ENCODE measurements at regions not wholly inside any gene's neighbourhood (a gene's known extent, or its start where the extent isn't known, plus 50 kb on each side); places are given as distances from the start of the nearest gene placed in this dataset.
"Not testable (repeated sequence)": the region's sequence is repeated elsewhere in the genome, so short reads cannot be mapped to it uniquely, and the experiment has no call there.

DNA sequence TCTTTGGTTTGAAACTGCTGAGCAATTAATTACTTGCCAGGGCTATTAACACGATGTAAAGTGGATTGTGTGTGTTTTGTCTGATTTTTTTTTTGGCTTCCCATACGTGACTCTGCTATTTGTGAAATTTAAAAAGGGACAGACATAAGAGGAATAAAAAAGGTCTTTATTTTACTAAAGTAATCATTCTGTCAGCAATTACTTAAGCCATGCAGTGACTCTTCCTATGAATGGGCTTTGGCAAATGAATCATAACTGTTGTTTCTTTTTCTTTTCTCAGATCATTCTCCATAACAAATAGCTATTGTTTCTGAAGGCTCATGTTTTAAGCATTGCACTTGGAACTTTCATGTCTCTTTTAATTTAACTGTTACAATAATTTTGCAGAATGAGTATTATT is 461.3 kb upstream of the RORB start:
- peaks cover 5% of the 10 kb centered on the region for H3K9me3 Mint-ChIP-seq (ENCODE audit: insufficient read depth)
- ATAC-seq (no peak), DNase-seq (no peak)
- H3K27me3 Mint-ChIP-seq (ENCODE audit: low read depth), result no peaks in the 10 kb centered on the region
- peaks cover 3% of the 10 kb centered on the region for H3K36me3 Mint-ChIP-seq (ENCODE audit: low read depth)
- H3K4me1 Mint-ChIP-seq (ENCODE audit: low read depth), result peaks cover 10% of the 10 kb centered on the region
- POLR2A ChIA-PET, result no interaction called here
- CTCF ChIA-PET, result no interaction called here
- H3K27ac Mint-ChIP-seq, result no peak overlapping the region
- H3K4me3 Mint-ChIP-seq, result no peak overlapping the region

DNA sequence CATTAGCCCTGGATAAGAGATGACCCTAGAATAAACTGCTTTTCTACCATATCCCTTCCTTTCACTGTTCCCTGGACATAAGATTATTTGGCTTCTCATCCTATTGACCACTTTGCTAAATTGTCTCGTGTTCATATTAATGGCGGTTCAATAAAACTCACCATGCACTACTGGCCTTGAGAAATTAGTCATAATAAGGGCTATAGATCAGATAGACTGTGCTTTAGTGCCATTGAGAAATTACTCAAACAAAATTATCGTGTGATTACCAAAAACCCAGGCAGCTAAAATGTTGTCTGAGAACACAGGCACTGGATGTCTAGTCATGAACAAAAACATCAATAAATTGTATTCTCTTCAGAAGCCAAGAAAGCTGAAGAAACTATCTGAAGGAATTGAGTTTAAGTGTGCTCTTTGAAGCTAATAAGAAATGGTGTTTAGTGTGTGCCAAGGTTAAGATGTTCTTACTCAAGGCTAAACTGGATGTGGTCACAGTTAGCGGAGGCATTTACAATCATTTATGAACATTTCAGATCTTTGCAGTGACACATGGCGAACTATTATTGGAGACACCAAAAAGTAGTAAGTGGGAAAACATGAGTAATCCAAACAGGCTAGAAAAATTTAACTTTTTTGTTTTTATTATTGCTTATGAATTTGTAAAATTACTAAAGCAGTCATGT is 460.4 kb upstream of the RORB start:
- peaks cover 10% of the 10 kb centered on the region for H3K4me1 Mint-ChIP-seq (ENCODE audit: low read depth)
- ATAC-seq, result peak; percentile 79
- CTCF ChIA-PET, result no interaction called here
- peak; percentile 41 for DNase-seq
- peak overlapping the region; percentile 46 for H3K27ac Mint-ChIP-seq
- POLR2A ChIA-PET, result interaction anchor here (1.4 kb wide), 1 partner anchor 209 kb away, joined by 4 read pairs; no protein-coding TSS in a partner anchor
- peak overlapping the region; percentile 13 for H3K4me3 Mint-ChIP-seq
- no peaks in the 10 kb centered on the region for H3K27me3 Mint-ChIP-seq (ENCODE audit: low read depth)
- H3K36me3 Mint-ChIP-seq (ENCODE audit: low read depth), result peaks cover 3% of the 10 kb centered on the region
- H3K9me3 Mint-ChIP-seq (ENCODE audit: insufficient read depth), result peaks cover 5% of the 10 kb centered on the region

DNA sequence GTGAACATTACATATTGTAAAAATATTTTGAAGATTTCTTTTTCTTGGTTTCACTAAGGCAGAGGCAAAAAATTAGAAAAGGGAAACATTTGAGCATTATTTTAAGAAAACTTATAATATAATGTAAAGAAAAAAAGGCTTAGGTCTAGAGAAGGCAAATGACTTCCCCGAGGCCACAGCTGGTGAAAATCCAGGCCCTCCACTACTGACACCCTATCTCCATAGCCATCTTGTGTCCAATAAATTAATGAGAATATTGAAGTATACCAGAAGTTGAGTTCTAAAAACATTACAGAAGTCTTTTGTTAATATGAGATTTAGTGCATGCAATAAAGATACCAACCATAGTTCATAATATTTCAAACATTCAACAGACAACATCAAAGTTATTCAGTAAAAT is 459.9 kb upstream of the RORB start:
- POLR2A ChIA-PET, result interaction anchor here (1.4 kb wide), 1 partner anchor 209 kb away, joined by 4 read pairs; no protein-coding TSS in a partner anchor
- CTCF ChIA-PET, result no interaction called here
- Mint-ChIP-seq H3K27ac (peak overlapping the region; percentile 18), H3K27me3 (ENCODE audit: low read depth) (no peaks in the 10 kb centered on the region), H3K9me3 (ENCODE audit: insufficient read depth) (peaks cover 5% of the 10 kb centered on the region), H3K36me3 (ENCODE audit: low read depth) (peaks cover 3% of the 10 kb centered on the region), H3K4me3 (no peak overlapping the region), H3K4me1 (ENCODE audit: low read depth) (peaks cover 10% of the 10 kb centered on the region)
- no peak for ATAC-seq
- no peak for DNase-seq

DNA sequence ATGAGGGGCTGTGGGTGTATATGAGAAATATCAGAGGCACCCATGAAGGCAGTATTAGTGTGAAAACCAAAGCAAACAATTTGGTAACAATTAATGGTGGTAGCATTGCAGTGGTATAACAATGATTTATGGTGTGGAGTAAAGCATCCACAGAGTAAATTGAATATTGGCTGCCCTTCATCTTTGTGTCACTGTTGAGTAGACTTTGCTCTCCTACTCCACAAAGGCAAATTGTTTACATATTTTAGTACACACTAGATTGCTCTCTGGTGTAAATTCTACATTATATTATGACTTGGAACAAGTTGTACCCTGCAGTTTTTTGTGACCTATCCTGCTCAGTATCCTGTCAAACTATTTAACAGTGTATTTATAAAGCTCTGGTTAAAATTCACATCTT is 455.5 kb upstream of the RORB start:
- peaks cover 6% of the 10 kb centered on the region for H3K4me1 Mint-ChIP-seq (ENCODE audit: low read depth)
- DNase-seq (no peak), ATAC-seq (no peak)
- no peak overlapping the region for H3K4me3 Mint-ChIP-seq
- POLR2A ChIA-PET, result no interaction called here
- CTCF ChIA-PET, result no interaction called here
- H3K27ac Mint-ChIP-seq, result no peak overlapping the region
- peaks cover under 1% of the 10 kb centered on the region for H3K36me3 Mint-ChIP-seq (ENCODE audit: low read depth)
- no peaks in the 10 kb centered on the region for H3K27me3 Mint-ChIP-seq (ENCODE audit: low read depth)
- no peaks in the 10 kb centered on the region for H3K9me3 Mint-ChIP-seq (ENCODE audit: insufficient read depth)

DNA sequence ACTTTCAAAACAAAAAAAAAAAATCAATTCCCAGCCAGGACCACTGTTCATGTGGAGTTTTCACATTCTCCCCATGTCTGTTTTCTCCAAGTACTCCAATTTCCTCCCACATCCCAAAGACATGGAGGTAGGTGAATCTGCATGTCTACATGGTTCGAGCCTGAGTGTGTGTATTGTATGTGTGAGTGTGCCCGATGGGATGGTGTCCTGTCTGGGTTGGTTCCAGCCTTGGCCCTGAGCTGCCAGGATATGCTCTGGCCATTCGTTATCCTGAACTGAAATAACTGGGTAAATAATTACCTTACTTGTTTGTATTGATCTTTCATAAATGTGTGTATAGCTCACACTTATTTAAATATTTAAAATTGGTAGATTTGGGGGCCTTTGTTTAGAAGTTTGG is 452.3 kb upstream of the RORB start:
- ChIA-PET POLR2A (no interaction called here), CTCF (no interaction called here)
- Mint-ChIP-seq H3K27ac (no peak overlapping the region), H3K36me3 (ENCODE audit: low read depth) (no peaks in the 10 kb centered on the region), H3K27me3 (ENCODE audit: low read depth) (no peaks in the 10 kb centered on the region), H3K4me1 (ENCODE audit: low read depth) (no peaks in the 10 kb centered on the region), H3K9me3 (ENCODE audit: insufficient read depth) (no peaks in the 10 kb centered on the region), H3K4me3 (no peak overlapping the region)
- DNase-seq (no peak), ATAC-seq (no peak)

DNA sequence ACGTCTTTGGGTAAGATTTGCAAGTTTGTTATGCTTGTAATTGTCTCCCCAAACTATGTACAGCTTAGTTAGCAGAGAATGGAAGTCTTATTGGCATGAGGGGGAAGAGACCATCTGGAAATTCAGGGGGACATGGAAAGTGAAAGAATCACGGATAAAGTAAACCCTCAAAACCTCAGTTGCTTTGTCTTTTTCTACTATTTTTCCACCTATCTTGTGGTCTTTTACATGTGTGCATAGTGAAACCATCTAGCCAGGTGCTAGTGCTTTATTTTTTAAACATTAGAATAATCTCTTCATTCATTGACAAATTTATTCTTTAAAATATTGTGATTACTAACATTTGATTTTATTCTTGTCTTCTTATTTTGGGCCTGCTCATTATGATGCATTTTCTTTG is 441.1 kb upstream of the RORB start:
- no peak for DNase-seq
- H3K4me1 Mint-ChIP-seq (ENCODE audit: low read depth), result no peaks in the 10 kb centered on the region
- CTCF ChIA-PET, result no interaction called here

DNA sequence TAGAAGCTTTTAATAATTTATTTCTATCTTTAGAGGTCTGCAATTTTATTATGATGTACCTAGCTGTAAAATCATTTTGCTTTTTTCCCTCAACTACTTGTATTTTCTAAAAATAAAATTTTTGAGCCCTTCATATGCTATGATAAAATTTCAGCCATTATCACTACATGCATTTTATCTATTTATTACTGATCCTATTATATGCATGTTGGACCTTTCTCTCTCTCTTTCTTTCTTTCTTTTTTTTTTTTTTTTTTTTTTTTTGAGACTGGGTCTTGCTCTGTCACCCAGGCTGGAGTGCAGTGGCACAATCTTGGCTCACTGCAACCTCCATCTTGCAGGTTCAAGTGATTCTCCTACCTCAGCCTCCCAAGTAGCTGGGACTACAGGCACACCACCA is 440.1 kb upstream of the RORB start:
- H3K4me1 Mint-ChIP-seq (ENCODE audit: low read depth); DNase-seq; CTCF ChIA-PET; H3K27me3 Mint-ChIP-seq (ENCODE audit: low read depth); POLR2A ChIA-PET; H3K4me3 Mint-ChIP-seq; H3K36me3 Mint-ChIP-seq (ENCODE audit: low read depth); H3K27ac Mint-ChIP-seq; ATAC-seq; H3K9me3 Mint-ChIP-seq (ENCODE audit: insufficient read depth): not testable (repeated sequence)

More for the DNA sequence above, 441.1 kb upstream of the RORB start:
- no peak for ATAC-seq
- Mint-ChIP-seq H3K36me3 (ENCODE audit: low read depth) (no peaks in the 10 kb centered on the region), H3K27me3 (ENCODE audit: low read depth) (no peaks in the 10 kb centered on the region), H3K9me3 (ENCODE audit: insufficient read depth) (no peaks in the 10 kb centered on the region), H3K4me3 (no peak overlapping the region), H3K27ac (no peak overlapping the region)
- POLR2A ChIA-PET, result no interaction called here

DNA sequence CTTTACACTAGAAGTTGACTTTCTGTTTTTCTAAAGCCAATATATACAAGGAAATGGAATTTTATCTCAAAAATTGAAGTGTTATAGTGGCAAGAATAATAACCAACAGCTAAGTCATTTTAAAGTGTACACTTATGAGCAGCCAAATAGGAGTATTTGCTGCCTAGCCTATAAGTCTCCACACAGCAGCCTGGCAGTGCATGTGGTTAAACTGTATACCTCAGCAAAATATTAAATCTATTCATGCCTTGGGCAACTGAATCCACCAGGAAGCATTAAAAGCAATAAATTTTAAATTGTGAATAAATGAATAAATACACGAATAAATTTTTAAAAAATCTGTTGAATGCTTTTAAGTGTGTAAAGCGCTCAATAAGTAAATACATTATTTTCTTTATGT is 432.4 kb upstream of the RORB start:
- Mint-ChIP-seq H3K27ac (no peak overlapping the region), H3K27me3 (ENCODE audit: low read depth) (no peaks in the 10 kb centered on the region), H3K4me1 (ENCODE audit: low read depth) (no peaks in the 10 kb centered on the region), H3K36me3 (ENCODE audit: low read depth) (no peaks in the 10 kb centered on the region), H3K4me3 (no peak overlapping the region), H3K9me3 (ENCODE audit: insufficient read depth) (no peaks in the 10 kb centered on the region)
- no peak for DNase-seq
- ChIA-PET POLR2A (no interaction called here), CTCF (no interaction called here)
- no peak for ATAC-seq

DNA sequence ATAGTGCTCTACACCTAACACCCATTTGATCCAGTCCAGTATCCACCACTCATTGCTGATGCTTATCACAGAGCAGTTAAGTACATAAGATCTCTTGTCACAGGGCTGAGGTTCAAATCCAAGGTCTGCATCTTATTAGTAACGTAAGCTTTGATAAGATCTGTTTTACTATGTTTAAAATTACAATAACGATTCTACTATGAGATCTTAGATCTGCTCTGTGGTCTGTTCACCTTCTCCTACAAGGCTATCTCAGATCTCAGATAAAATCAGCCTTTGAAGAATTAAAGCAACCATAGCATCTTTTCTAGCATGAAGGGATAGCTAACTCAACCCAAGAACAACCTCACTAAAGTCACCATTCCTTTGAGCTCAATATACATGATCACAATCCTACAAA is 431.0 kb upstream of the RORB start:
- no peaks in the 10 kb centered on the region for H3K36me3 Mint-ChIP-seq (ENCODE audit: low read depth)
- H3K4me1 Mint-ChIP-seq (ENCODE audit: low read depth), result no peaks in the 10 kb centered on the region
- ChIA-PET POLR2A (interaction anchor here (0.5 kb wide), 1 partner anchor 26 kb away, joined by 4 read pairs; no protein-coding TSS in a partner anchor), CTCF (no interaction called here)
- no peak overlapping the region for H3K4me3 Mint-ChIP-seq
- no peaks in the 10 kb centered on the region for H3K9me3 Mint-ChIP-seq (ENCODE audit: insufficient read depth)
- H3K27ac Mint-ChIP-seq, result no peak overlapping the region
- H3K27me3 Mint-ChIP-seq (ENCODE audit: low read depth), result no peaks in the 10 kb centered on the region
- DNase-seq (no peak), ATAC-seq (no peak)

DNA sequence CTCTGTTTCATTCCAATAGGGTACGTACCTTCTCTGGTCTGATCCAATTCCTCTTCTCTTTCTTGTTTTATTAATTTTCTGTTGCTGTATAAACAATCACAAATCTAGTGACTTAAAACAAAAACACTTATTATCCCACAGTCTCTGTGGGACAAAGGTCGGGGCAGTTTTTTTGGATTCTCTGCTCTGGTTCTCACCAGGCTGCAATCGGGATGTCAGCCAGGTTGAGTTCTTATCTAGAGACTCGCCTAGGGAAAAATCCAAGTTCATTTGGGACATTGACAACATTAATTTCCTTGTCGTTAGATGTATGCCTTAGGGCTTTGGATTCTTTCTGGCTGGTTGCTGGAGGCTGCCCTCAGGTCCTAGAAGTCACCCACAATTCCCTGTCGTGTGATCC is 430.5 kb upstream of the RORB start:
- ChIA-PET CTCF (no interaction called here), POLR2A (no interaction called here)
- H3K9me3 Mint-ChIP-seq (ENCODE audit: insufficient read depth), result no peaks in the 10 kb centered on the region
- H3K27me3 Mint-ChIP-seq (ENCODE audit: low read depth), result no peaks in the 10 kb centered on the region
- H3K36me3 Mint-ChIP-seq (ENCODE audit: low read depth), result no peaks in the 10 kb centered on the region
- ATAC-seq (no peak), DNase-seq (no peak)
- no peak overlapping the region for H3K4me3 Mint-ChIP-seq
- no peak overlapping the region for H3K27ac Mint-ChIP-seq
- H3K4me1 Mint-ChIP-seq (ENCODE audit: low read depth), result no peaks in the 10 kb centered on the region

DNA sequence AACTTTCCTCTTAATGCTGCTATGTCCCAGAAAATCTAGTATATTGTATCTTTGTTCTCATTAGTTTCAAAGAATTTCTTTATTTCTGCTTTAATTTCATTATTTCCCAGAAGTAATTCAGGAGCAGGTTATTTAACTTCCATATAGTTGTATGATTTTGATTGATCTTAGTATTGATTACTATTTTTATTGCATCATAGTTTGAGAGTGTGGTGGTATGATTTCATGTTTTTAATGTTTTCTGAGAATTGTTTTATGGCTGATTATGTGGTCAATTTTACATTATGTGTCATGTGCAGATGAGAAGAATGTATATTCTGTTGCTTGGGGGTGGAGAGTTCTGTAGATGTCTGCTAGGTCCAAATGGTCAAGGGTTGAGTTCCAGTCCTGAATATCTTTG is 425.6 kb upstream of the RORB start:
- ChIA-PET POLR2A (no interaction called here), CTCF (no interaction called here)
- no peaks in the 10 kb centered on the region for H3K27me3 Mint-ChIP-seq (ENCODE audit: low read depth)
- H3K4me1 Mint-ChIP-seq (ENCODE audit: low read depth), result no peaks in the 10 kb centered on the region
- no peak for DNase-seq
- H3K9me3 Mint-ChIP-seq (ENCODE audit: insufficient read depth), result peaks cover 4% of the 10 kb centered on the region
- no peak overlapping the region for H3K4me3 Mint-ChIP-seq
- H3K36me3 Mint-ChIP-seq (ENCODE audit: low read depth), result no peaks in the 10 kb centered on the region
- no peak for ATAC-seq
- H3K27ac Mint-ChIP-seq, result no peak overlapping the region

DNA sequence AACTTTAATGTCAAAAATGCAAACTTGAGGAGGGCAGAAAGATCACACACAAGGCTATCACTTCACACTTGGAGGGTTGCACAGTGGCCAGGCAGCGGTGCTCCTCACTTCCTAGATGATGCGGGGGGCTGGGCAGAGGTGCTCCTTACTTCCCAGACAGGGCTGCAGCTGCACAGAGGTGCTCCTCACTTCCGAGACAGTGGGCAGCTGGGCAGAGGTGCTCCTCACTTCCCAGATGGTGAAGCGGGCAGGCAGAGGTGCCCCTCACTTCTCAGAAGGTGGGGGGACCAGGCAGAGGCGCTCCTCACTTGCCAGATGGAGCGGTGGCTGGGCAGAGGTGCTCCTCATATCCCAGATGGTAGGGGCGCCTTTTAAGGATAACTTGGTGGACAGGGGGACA is 423.2 kb upstream of the RORB start:
- Mint-ChIP-seq H3K4me1 (ENCODE audit: low read depth) (no peaks in the 10 kb centered on the region), H3K36me3 (ENCODE audit: low read depth) (no peaks in the 10 kb centered on the region), H3K27ac (no peak overlapping the region), H3K9me3 (ENCODE audit: insufficient read depth) (peaks cover 4% of the 10 kb centered on the region), H3K4me3 (no peak overlapping the region), H3K27me3 (ENCODE audit: low read depth) (no peaks in the 10 kb centered on the region)
- ChIA-PET POLR2A (no interaction called here), CTCF (no interaction called here)
- no peak for DNase-seq
- ATAC-seq, result no peak

DNA sequence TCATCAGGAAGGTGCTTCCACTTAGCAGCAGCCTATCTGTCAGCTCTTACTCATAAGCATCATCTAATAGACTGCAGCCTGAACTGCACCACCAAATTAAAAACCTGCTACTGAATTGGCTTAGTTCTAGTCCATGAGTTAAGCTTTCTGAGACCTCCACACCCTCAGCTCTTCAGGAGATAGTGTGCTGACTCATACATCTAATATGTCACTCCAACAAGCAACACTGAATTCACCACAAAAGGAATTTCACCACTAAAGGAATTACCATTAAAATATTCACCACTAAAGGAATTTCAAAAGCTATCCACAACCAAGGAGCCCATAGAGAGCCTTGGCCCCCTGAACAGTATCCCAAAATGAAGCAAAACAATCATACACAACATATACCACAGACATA is 418.5 kb upstream of the RORB start:
- Mint-ChIP-seq H3K27ac (no peak overlapping the region), H3K27me3 (ENCODE audit: low read depth) (no peaks in the 10 kb centered on the region), H3K9me3 (ENCODE audit: insufficient read depth) (peaks cover 2% of the 10 kb centered on the region), H3K36me3 (ENCODE audit: low read depth) (no peaks in the 10 kb centered on the region), H3K4me3 (no peak overlapping the region), H3K4me1 (ENCODE audit: low read depth) (no peaks in the 10 kb centered on the region)
- DNase-seq (no peak), ATAC-seq (no peak)
- CTCF ChIA-PET, result no interaction called here
- POLR2A ChIA-PET, result no interaction called here
